GM21526 (cell line): ENCODE measurements at regions not wholly inside any gene's neighbourhood (a gene's known extent, or its start where the extent isn't known, plus 50 kb on each side); places are given as distances from the start of the nearest gene placed in this dataset.

ENCODE experiments used
- ATAC-seq: cut with Tn5 transposase; IDR thresholded peaks from one replicate; pipeline ENCODE4 v1.9.1; 2021; ENCODE audit warnings: moderate library complexity; ENCODE audit not compliant: unreplicated experiment, low FRiP score

DNA sequence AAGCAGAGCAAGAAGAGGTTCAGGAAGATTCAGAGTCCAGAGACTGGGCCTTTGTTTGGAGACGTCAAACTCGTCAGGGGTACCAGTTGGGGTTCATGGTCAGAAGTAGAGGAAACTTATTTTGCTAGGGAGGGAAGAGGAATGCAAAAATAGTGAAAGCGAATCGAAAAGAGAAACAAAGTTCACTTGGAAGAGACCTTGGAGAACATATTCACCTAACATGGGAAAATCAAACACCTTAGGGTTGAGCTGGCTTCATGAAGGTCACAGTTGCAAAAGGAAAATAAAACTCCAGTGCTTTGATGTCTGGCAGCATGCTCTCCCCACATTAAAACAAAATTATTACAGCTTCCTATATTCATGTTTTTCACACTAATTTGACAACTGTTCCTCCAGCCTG lies 440.4 kb downstream of the EPM2A start:
- ATAC-seq: no peak

DNA sequence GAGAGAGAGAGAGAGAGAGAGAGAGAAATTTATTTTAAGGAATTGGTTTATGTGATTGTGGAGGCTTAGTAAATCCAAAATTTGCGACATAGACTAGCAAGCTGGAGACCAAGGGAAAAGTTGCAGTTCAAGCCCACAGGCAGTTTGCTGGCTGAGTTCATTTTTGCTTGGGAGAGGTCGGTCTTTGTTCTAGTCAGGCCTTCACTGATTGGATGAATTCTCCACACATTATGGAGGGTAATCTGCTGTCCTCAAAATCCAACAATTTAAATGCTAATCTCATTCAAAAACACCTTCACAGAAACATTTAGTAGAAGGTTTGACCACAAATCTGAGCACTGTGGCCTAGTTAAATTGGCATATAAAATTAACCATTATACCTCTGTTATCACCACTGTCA lies 439.6 kb downstream of the EPM2A start:
- no peak for ATAC-seq

DNA sequence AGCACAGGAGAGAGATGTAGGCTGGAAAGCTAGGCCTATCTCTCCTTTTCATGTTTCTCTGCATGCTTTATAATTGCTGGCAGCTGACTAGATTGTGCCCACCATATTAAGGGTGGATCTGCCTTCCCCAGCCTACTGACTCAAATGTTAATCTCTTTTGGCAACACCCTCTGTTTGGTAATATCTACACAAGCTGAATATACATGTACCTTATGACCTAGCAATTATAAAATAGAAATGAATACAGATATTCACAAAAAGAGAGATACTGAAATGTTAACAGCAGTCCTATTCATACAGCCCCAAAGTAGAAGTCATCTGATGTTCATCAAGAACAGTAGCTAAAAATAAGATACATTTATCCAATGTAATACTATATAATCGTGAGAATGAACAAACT lies 429.6 kb downstream of the EPM2A start:
- no peak for ATAC-seq

DNA sequence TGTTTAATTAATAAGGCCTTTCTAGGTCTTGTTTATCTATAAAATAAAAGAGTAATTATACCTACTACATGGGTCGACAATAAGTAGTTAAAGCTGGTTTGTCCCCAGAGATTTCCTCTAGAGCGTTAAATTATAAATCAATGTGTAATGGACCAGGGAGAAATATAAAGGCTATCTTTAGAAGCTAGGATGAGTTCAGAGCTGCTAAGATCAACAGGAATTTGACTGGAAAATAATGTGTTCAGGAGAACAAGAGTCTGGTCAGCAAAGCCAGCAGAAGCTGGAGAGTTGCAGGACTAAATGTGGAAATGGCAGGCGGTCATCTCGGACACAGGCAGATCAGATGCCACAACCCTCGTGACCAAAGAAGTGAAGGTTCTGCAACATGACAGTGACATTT lies 428.8 kb downstream of the EPM2A start:
- ATAC-seq: no peak

DNA sequence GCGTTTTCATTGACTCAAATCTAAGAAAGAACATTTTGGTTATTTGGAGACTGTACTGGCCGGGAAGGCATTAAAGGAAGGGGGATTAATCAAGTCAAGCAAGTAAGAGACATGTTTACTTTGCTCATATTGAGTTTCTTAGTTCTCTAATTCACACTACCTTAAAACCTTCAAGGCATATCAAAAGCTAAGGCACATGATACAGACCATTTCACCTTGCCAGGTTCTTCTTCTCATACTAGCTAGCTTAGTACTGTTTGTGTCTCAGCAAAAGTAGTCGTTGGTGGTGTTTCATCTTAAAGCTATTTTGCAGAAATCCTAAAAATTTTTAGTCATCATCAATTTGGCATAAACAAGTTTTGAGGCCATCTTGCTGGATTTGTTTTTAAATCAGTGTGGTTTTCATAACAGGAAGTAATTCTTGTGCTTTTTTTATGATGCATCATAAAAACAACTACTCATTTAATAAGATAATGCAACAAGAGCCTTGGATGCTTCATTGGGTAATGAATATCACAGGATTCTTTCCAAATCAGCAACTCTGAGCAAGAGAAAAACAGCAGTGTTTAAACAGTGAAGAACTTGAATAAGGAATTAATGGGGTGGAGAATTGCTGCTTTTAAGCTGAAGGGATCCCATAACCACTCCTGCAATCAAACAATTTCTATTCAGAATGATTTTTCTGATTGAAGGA lies 425.3 kb downstream of the EPM2A start:
- ATAC-seq: no peak

DNA sequence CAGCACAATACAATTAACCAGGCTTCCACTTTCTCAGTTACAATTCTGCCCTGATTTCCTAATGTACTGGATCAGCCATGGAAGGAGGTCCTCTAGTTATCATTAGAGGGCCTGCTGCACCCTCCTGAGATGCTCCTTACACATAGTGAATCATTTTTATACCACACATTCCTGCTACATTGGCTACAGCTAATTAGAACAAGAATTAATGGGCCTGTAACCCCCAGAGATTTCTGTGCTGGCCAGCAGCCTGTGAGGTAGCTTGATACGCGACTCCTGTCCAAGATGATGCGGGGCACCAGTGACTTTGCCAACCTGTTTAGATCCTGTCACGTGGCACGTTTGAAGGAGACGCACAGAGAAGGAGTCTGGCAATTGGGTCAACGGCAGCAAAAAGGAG lies 422.8 kb downstream of the EPM2A start:
- no peak for ATAC-seq

DNA sequence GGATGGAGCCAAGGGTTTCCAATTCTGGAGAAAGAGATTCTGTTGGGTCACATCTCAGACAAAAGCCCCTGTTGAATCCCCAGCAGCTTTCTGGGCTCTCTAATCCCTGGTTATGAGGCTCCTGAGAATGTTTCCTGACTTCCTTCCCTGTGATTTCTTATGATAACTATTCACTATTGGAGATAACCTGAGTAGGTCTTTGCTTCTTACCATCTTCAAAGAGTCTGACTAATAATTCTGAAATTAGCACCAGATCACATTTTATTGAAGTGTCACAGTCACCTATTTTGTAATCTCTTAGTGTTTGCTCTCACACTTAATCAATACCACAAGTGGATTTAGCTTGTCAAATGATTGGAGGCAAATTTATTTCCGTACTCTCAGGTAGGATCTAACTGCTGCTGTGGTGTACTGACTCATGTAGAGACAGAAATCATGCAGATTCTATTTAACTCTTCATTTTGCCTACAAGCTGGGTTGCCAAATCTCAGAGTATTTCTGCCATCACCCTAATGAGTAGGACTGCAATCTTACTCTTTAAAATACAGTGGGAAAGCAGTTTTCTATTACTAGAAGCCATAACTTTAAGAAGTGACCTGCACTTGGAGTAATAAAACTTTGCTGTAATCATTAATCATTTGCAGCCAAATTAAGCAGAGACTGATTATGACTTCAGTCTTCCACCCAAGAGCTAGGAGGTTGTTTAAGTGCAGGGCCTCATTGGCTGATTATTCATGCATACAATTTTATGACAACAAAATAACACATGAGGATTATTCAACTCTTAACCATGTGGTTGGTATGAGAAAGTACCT lies 422.1 kb downstream of the EPM2A start:
- no peak for ATAC-seq

DNA sequence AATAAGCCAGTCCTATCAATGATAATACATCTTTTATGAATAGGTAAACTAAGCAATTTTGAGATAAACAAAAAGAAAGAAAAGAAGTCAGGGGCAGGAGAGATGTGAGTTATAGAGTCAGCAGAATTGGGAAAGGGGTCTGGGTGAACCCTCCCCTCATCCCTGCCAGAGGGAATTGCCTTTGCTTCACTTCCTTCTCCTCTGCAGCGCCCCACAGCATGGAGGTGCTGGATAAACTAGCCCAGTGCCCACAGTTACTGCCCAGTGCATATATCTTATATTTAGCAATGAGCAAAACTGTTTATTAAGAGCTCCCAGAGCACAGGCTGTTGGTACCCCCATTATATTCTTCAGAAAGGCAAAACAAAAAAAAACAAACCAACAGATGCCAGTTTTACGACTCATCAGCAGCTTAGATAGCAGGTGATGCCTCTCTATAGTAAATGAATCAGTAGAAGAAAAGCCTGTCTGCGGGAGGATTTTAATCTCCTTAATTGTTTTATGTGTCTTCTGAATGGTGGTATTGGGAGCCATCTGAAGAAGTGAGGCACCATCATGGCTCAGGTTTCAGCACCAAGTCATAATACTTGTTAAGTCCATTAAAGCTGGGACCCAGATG lies 419.2 kb downstream of the EPM2A start:
- ATAC-seq: no peak

DNA sequence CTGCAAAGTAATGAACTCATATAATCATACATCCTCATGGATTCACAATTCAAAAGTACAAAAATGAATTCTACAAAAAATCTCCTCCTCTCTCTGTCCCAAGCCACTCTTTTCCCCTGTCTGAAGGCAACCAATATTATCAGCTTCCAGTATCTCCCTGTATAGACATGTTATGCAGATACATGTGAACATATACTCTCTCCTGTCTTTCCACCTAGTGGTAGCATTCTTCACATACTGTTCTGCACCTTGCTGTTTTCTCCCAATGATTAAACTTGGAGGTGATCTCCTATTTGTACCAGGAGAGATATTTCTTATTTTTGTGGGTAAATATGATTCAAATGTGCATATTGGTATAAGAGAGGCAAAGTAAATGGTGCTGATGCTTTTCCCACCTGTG lies 416.4 kb downstream of the EPM2A start:
- no peak for ATAC-seq

DNA sequence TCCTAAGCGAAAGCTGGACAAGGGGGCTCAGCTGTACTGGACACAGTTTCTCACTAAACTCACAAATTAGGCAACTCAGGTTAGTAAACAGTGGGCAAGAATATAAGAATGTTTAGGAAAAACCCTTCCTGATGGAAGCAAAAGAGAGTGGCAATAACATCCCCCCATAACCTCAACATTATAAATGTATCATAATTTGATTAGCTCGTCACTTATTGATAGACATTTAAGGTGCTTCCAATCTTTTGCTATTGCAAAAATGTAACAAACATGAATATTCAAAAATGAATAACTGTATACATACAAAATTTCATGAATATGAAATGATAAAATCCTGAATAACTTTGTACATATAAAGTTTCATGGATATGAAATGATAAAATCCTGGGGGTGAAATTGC lies 415.7 kb downstream of the EPM2A start:
- ATAC-seq: no peak

DNA sequence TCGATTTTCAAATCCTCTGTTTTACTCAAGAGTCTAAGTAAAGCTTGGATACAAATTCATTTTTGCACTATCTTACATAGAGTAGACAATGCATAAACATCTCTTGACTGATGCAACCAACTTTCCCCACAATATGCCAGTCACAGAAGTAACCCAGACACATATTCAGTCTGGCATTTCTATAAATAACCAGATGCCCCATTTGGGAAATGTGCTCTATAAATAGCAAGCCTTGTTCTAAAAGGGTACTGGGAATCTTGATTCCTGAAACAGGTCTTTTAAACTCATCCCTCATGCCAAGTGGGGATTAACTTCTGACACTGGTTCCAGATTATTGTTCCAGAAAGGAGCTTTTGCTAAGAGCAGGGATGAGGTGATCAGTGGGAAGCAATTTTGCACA lies 411.7 kb downstream of the EPM2A start:
- ATAC-seq: no peak

DNA sequence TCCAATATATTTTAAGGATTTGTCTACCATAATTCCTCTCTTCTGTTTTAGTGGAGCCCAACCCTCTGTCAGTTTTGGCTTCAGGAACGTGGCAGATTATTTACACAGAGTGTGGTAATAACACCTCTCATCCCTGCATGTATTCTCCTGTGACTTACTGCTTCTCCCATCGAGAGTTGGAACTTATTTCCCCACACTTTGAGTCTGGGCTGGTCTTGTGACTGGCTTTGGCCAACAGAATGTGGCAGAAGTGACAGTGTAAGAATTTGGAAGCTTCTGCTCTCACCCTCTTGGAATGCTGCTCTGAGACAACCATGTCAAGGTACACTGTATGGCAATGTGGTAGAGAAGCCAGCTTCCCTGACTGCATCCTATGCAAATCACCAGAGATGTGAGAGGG lies 407.7 kb downstream of the EPM2A start:
- no peak for ATAC-seq

DNA sequence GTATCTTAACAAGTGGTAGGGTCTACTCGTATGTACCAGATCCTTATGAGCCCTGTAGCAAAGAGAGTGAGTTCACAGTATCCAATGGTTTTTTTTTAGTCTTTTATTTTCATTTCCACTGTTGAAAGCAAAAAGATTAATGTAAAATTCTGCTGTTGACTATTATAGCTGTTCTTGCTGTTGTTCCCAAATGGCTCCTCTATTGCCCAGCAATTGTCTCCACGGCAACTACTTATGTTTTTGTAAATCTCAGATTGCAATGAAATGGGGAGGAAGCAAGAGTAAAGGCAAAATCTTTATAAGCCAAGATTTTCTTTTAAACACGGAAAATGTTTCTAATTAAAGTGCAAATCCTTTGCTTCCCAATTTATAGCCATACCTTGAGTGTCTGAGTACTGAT lies 406.1 kb downstream of the EPM2A start:
- ATAC-seq: no peak

DNA sequence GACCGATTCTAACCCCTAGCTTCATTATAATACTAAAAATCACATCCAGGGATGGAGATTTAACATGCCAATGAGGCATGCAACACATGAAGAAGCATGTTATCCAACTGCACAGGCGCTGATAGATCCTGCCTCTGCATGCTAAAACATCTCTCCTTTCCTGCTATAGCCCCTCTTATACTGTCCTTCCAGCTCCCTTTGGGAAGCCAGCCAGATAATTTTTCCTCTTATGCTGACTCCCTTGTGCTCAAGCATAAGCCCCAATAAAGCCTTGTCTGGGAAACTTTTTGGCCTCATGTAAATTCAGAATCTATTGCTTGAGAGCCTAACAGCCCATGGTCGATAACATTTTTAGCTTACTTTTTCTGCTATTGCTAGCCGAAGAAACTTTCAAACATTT lies 404.3 kb downstream of the EPM2A start:
- ATAC-seq: no peak

DNA sequence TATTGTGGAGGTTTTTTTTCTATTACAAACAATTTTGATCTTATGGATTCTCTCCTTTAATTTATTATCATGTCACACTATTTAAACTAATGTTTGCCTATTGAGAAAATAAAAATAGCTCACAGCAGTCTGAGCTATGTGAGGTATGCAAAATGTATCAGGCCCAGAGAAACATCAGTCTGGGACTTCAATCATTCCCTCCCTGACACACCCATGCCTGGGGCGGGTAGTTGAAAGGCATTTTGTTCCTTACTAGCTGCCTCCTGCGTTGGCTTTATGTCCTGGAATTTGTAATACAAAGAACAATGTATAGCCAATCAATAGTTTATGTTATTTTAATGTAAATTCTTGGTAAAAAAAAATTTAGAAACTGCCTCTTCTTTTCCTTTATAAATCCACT lies 403.3 kb downstream of the EPM2A start:
- ATAC-seq: no peak

DNA sequence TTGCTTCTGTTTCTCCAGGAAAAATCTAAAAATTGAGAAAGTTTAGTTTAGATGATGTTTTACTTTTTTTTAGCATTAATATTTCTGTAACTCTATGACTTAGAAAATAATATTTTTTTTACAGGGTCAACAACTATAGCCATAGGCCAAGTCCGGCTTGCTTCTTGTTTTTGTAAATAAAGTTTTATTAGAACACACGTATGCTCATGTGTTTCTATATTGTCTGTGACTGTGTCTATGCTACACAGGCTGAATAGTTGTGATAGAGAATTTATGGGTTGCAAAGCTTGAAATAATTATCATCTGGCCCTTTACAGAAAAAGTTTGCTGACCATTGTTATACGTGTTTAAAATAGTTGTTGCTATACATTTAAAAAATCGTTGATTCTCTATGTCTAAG lies 399.2 kb downstream of the EPM2A start:
- no peak for ATAC-seq

DNA sequence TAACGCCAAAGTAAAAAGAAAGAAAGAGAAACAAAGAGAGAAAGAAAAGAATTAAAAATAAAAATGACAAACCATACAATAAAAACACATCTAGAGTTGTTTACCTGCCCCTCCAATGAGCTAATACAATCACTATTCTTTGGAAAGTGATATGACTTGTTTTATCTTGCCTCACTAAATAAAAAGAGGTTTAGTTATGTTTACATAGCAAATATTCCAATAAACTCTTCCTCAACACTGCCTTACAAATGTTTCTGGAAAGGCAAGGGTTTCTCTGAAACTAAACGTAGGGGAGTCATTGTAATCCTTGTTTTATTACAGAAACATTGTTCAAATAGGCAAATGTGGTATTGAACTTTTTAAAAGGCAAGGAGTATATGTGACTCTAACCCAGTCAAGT lies 396.2 kb downstream of the EPM2A start:
- no peak for ATAC-seq

DNA sequence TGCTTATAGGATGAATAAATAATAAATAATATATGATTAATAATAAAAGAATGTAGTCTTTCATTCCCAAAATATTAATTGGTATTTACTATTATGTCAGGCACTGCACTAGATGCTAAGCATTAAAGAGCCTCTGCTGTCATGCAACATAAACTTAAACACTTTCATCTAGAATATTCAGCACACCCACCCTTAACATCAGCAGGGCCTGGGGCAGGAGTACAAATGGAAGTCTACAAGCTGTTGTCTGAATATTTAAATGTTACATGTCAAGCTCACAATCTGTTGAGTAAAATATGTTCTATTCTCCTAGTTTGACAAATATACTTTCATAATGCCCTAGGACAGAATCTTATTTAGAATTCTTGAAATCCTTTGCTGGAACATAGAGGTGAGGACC lies 395.1 kb downstream of the EPM2A start:
- no peak for ATAC-seq

DNA sequence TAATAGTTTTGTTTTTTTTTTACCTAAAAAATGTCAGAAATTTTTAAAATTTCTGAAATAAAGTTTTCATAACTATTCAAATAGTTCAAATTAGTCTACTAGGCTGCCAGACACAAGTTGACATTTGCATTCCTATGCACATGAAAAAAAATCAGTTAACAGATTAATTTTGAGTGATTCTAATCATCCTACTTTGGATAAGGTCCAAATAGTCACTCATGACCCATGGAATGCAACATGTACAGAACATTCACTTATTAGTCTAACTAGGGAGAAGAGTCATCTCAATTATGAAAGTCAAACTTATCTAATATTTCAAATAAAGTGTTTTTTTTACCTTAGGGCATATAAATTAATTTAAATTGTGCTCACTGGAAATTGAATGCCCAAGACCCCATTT lies 390.2 kb downstream of the EPM2A start:
- no peak for ATAC-seq

DNA sequence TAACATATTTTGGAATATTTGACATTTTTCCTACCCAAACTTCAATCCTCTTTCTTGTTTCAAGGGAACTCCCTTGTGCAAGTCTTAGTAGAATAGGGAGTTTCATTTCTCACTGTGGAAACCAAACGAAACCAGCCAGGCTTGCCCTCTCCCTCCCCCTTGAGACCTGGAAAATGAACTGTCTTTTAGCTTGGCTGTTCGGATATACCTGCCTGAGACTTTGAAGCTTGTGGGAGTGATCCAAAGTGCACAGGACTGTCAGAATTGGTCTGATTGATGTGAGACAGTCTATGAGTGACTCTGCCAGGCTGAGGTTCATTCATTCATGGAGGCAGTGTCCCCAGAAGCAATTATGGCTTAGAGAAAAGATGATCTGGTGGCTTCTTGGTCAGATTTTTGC lies 388.1 kb downstream of the EPM2A start:
- ATAC-seq: no peak

DNA sequence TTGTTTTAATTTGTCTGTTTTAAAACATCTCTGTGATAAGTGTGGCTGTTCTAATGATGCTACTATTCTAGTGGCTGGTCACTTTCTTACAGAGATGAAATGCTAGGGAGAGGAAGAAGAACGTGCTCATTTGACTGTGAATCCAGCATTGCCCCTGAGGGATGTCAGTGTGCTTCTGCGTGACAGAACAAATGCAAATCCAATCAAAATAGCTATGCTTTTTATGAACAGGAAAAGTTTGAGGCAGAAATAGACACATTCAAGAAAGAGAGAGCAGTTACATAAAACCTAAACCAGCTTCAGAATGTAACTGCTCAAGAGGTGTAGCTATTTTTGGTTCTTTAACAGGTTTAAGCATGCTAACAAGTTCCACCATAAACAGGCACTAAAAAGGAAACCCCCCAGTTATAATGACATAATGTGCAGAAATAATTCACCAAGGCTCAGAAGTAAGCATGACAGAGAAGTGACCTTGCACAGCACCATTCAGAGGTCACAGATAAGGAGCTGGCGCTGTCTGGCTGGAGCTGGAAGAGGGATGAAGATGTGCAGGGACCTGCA lies 385.3 kb downstream of the EPM2A start:
- ATAC-seq: peak; percentile 80

DNA sequence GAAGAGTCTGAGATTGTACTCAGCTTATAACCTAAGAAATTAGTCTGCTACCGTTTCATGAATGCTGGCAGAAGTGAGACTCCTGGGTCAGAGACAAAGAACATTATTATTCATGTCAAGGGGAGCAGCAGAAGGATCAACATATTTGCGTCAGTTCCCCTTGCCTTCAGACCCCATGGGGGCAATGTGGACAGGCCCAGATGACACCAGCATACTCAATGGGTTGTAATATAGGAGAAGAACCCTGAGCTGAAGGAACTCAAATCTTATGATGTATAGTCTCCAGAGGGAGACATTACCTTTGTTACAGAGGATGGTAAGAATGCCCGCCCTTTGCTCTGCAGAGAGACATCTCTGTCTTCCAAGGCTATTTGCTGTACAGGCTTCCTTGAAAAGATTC lies 384.4 kb downstream of the EPM2A start:
- ATAC-seq: no peak
